ENCODE measurements at regions not wholly inside any gene's neighbourhood (a gene's known extent, or its start where the extent isn't known, plus 50 kb on each side); places are given as distances from the start of the nearest gene placed in this dataset.

DNA sequence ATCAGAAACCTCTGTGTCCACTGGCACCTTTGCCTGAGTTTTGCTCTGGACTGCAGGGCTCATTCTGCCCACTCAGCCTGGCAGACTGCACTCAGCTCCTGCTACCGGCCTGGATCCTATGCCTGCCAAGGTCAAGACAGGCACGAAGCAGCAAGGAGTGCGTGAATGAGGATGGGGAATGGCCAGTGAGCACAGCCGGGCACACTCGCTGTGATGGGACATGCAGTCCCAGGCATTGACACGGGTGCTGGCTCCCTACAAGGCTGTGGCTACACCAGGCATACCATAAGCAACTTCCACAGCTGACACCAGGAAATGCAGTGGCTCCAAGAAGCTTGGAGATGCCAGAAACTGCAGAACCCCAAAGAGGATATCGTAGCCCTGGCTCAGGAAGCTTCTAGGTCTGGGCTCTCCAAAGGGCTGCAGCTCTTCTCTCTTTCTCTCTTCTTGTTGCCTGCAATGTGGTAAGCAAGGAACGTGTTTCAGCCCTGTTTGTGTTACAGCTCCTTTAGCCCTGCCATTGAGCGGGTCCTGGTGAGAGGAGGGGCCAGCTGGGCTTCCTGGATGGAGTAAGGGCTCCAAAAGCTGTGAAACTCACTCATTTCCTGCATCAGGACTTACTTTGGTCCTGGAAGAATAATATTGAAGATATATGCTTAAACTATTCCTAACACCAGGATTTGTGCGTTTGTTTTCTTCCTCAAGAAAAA lies 832.6 kb upstream of the SLITRK5 start:
- no peak overlapping the region for H3K4me3 ChIP-seq (ENCODE audit: control insufficient read depth, low read depth, low read length)
- DNase-seq (ENCODE audit: low read depth), result no peak
- TF ChIP-seq, protein P1, sequence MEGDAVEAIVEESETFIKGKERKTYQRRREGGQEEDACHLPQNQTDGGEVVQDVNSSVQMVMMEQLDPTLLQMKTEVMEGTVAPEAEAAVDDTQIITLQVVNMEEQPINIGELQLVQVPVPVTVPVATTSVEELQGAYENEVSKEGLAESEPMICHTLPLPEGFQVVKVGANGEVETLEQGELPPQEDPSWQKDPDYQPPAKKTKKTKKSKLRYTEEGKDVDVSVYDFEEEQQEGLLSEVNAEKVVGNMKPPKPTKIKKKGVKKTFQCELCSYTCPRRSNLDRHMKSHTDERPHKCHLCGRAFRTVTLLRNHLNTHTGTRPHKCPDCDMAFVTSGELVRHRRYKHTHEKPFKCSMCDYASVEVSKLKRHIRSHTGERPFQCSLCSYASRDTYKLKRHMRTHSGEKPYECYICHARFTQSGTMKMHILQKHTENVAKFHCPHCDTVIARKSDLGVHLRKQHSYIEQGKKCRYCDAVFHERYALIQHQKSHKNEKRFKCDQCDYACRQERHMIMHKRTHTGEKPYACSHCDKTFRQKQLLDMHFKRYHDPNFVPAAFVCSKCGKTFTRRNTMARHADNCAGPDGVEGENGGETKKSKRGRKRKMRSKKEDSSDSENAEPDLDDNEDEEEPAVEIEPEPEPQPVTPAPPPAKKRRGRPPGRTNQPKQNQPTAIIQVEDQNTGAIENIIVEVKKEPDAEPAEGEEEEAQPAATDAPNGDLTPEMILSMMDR (IDR thresholded peaks at IDR 0.05; ENCODE audit: control insufficient read depth, insufficient read depth, low read depth, low read length, missing control alignments), result no peak

DNA sequence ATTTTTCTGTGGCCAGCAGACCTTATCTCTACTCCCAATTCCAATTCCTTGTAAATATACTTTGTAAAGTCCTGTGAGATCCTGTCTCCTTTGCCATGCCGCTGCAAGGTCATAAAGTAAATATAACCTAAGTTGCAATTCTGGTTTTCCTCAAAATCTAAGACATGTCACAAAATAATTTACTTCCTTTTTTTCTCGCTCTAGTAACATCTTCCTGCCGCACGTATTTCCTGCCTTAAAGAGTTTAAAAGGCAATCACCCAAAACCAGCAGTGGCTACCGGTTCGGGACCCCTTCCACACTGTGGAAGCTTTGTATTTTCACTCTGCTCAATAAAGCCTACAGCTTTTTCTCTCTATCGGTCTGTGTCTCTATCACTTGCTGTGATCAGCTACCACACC lies 832.0 kb upstream of the SLITRK5 start:
- H3K4me3 ChIP-seq (ENCODE audit: control insufficient read depth, low read depth, low read length), result no peak overlapping the region
- no peak for DNase-seq (ENCODE audit: low read depth)
- TF ChIP-seq, protein P1 (IDR thresholded peaks at IDR 0.05; ENCODE audit: control insufficient read depth, insufficient read depth, low read depth, low read length, missing control alignments), result no peak

DNA sequence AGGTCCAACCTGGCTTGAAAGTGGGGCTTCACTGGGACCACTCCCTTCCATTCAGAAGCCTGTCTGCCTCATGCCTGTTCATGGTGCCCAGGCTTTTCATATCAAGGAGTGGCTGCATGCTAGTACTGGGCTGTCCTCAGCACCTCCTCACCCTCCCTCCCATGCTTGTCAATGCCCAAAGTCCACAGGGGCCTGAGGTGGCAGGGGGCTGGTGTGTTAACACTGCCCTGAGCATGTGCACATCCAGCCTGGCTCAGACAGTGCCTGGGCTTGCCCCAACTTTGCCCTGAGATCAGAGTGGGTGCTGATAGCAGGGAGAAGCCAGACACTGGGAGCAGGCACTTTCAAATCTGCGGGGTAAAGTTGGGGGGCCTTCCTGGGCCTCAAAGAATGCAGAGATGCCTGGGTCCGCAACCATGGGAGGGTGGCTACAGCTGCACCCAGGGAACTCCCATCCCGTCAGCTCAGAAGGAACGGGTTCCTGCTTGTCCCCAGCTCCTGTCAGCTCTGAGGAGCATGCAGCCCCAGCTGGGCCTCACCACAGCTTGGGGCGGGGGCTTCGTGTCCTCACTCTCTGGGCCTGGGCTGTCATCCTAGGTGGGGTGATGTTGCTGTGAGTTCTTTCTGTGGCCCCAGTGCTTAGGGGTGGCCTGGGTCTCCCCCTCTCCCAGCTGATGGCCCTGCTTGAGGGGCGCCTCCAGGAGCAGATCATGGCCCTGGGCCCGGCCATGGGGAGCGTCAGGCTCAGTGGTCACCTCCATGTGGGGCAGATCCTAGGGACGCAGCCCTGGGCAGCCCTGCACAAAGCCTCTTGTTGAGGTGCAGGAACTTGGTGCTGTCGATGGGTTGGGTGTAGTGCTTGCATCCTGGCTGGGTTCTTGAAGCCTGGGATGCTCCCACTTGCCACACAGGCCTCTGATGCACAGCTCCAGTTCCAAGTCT lies 830.6 kb upstream of the SLITRK5 start:
- no peak overlapping the region for H3K4me3 ChIP-seq (ENCODE audit: control insufficient read depth, low read depth, low read length)
- DNase-seq (ENCODE audit: low read depth), result no peak
- TF ChIP-seq, protein P1 (IDR thresholded peaks at IDR 0.05; ENCODE audit: control insufficient read depth, insufficient read depth, low read depth, low read length, missing control alignments), result no peak

DNA sequence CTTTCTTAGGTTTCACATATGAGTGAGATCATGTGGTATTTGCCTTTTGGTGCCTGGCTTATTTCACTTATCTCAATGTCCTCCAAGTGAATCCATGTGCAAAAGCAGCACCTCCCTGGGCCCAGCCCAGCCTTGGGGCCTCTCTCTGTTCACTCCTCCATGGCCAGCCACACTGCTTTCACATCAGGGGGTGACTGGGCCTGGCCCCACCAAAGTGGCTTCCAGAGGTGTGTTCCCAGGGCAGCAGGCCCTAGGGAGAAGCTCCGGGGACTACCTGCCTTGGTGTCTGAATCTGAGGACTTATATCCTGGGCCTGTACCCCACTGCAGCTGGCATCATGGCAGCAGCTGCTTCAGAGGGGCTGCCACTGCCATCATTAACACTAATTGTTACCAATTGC lies 829.9 kb upstream of the SLITRK5 start:
- no peak for DNase-seq (ENCODE audit: low read depth)
- TF ChIP-seq, protein P1 (IDR thresholded peaks at IDR 0.05; ENCODE audit: control insufficient read depth, insufficient read depth, low read depth, low read length, missing control alignments), result no peak
- no peak overlapping the region for H3K4me3 ChIP-seq (ENCODE audit: control insufficient read depth, low read depth, low read length)

DNA sequence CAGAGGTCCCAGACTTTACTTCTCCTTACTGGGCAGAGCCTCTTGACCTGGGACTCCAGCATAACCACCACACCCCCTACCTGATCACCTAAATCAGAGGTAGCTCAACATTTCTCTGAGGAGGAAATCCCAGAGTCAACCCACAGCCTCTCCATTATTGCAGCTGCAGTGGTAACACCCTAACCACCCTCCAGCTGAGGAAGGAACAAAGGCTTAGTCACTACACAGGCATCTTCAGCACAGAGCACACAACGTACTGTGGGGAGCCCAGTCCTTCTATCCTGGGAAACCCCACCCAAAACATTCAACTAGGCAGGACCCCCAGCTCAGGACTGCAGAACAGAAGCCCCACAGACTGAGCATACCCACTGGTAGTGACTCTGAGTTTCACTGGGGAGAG lies 824.7 kb upstream of the SLITRK5 start:
- DNase-seq (ENCODE audit: low read depth), result no peak
- TF ChIP-seq, protein P1 (IDR thresholded peaks at IDR 0.05; ENCODE audit: control insufficient read depth, insufficient read depth, low read depth, low read length, missing control alignments), result no peak
- H3K4me3 ChIP-seq (ENCODE audit: control insufficient read depth, low read depth, low read length), result no peak overlapping the region

DNA sequence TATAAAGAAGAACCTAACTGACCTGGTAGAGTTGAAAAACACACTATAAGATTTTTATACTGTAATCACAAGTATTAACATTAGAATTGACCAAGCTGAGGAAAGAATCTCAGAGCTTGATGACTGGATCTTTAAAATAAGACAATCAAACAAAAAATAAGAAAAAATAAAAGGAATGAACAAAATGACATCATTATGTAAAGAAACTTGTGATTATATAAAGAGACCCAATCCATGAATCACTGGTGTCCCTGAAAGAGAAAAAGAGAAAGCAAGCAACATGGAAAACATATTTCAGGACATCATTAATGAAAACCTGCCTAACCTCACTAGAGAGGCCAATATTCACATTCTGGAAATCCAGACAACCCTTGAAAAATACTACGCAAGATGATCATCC lies 822.5 kb upstream of the SLITRK5 start:
- no peak for DNase-seq (ENCODE audit: low read depth)
- H3K4me3 ChIP-seq (ENCODE audit: control insufficient read depth, low read depth, low read length), result no peak overlapping the region
- TF ChIP-seq, protein P1 (IDR thresholded peaks at IDR 0.05; ENCODE audit: control insufficient read depth, insufficient read depth, low read depth, low read length, missing control alignments), result no peak

Measured in AG09309 (cell line).